ENCODE measurements at regions not wholly inside any gene's neighbourhood (a gene's known extent, or its start where the extent isn't known, plus 50 kb on each side); places are given as distances from the start of the nearest gene placed in this dataset.

DNA sequence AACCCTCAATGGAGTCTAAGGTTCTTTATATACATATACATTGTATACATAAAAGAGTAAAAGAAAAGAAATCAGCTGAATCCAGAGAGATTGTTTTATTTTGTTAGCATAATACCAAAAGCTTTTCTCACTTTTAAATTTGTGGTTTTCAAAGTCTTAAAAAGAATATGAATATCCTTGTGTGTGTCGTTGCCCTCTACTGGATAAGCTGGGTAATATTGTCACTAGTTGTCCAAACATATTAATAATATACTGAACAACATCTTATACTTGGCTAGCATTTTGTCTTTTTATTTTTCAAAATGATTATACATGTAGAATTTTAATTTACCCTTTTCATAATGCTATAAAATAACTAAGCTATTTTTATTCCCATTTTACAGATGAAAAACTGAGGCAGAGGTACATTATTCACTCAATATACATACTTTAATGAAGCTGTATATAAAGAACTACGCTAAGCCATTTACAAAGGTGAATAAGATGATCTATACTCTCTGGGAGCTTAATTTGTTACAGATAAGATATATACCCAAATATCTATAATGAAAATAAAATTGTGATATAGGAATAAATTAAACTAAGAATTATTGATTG lies 531.7 kb downstream of the TFAP2B start:
- H3K4me1 Mint-ChIP-seq (ENCODE audit: low read depth): peaks cover 9% of the 10 kb centered on the region
- TF ChIP-seq CTCF (IDR thresholded peaks at IDR 0.05): peak; percentile 87
- H3K27me3 Mint-ChIP-seq (ENCODE audit: low read depth): no peaks in the 10 kb centered on the region
- H3K27ac Mint-ChIP-seq (ENCODE audit: unreplicated experiment): no peak overlapping the region
- peaks cover 15% of the 10 kb centered on the region for H3K9me3 Mint-ChIP-seq (ENCODE audit: low read depth)
- no peak for DNase-seq (ENCODE audit: low spot score)
- H3K36me3 Mint-ChIP-seq (ENCODE audit: low read depth): peaks cover 10% of the 10 kb centered on the region
- H3K4me3 Mint-ChIP-seq (ENCODE audit: unreplicated experiment): no peak overlapping the region

- Mint-ChIP-seq H3K27me3 (ENCODE audit: low read depth) (no peaks in the 10 kb centered on the region), H3K4me1 (ENCODE audit: low read depth) (peaks cover 9% of the 10 kb centered on the region), H3K9me3 (ENCODE audit: low read depth) (peaks cover 4% of the 10 kb centered on the region), H3K4me3 (ENCODE audit: unreplicated experiment) (no peak overlapping the region), H3K27ac (ENCODE audit: unreplicated experiment) (no peak overlapping the region), H3K36me3 (ENCODE audit: low read depth) (peaks cover 2% of the 10 kb centered on the region)
- no peak for TF ChIP-seq CTCF (IDR thresholded peaks at IDR 0.05)
- no peak for DNase-seq (ENCODE audit: low spot score)
These were observed 533.9 kb downstream of the TFAP2B start for GRCh38 chr6:51352506-51353029.

DNA sequence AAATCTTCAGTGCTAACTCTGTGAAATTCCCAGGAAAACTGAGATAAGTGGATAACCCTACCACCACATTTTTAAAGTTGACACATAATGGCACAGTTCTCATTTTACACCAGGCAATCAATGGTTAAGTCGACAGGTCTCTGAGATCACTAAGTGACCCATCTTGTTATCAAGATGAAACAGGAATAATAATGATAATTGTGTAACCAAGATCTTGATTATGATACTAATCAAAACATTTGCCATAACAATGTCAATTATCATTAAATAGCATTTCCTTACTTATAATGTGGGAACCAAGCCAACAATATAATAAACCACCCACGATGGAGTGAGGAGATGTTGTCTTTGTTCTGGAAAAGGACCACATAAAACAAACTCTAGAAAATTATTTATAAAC lies 541.6 kb downstream of the TFAP2B start:
- Mint-ChIP-seq H3K9me3 (ENCODE audit: low read depth) (no peaks in the 10 kb centered on the region), H3K27me3 (ENCODE audit: low read depth) (no peaks in the 10 kb centered on the region), H3K36me3 (ENCODE audit: low read depth) (no peaks in the 10 kb centered on the region), H3K4me3 (ENCODE audit: unreplicated experiment) (no peak overlapping the region), H3K4me1 (ENCODE audit: low read depth) (no peaks in the 10 kb centered on the region), H3K27ac (ENCODE audit: unreplicated experiment) (no peak overlapping the region)
- no peak for TF ChIP-seq CTCF (IDR thresholded peaks at IDR 0.05)
- no peak for DNase-seq (ENCODE audit: low spot score)

DNA sequence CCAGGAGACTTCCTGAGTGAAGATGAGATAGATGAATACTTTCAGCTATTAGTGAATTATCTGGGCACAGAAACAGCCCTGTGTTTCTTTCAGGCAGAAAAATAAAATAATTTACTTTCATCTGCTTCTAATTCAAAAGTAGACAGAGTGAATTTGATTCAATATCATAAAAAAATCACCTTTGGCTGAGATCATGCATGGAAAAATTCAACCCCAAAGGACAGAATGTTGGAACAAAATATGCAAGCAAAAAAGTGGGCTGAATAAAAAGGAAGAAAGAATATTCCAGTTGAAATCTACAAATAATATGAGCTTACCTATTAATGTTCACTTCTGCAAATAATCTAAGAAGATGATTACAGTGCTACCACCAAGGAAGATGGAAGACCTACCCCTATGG lies 546.9 kb downstream of the TFAP2B start:
- H3K4me1 Mint-ChIP-seq (ENCODE audit: low read depth): peaks cover 3% of the 10 kb centered on the region
- no peak overlapping the region for H3K4me3 Mint-ChIP-seq (ENCODE audit: unreplicated experiment)
- H3K27ac Mint-ChIP-seq (ENCODE audit: unreplicated experiment): no peak overlapping the region
- no peaks in the 10 kb centered on the region for H3K27me3 Mint-ChIP-seq (ENCODE audit: low read depth)
- DNase-seq (ENCODE audit: low spot score): no peak
- H3K36me3 Mint-ChIP-seq (ENCODE audit: low read depth): no peaks in the 10 kb centered on the region
- H3K9me3 Mint-ChIP-seq (ENCODE audit: low read depth): no peaks in the 10 kb centered on the region
- TF ChIP-seq CTCF (IDR thresholded peaks at IDR 0.05): no peak

GRCh38 chr6:51369485-51369884 lies 550.8 kb downstream of the TFAP2B start:
- Mint-ChIP-seq H3K27me3 (ENCODE audit: low read depth) (no peaks in the 10 kb centered on the region), H3K9me3 (ENCODE audit: low read depth) (no peaks in the 10 kb centered on the region), H3K27ac (ENCODE audit: unreplicated experiment) (no peak overlapping the region), H3K4me3 (ENCODE audit: unreplicated experiment) (no peak overlapping the region), H3K36me3 (ENCODE audit: low read depth) (no peaks in the 10 kb centered on the region), H3K4me1 (ENCODE audit: low read depth) (peaks cover 9% of the 10 kb centered on the region)
- no peak for DNase-seq (ENCODE audit: low spot score)
- no peak for TF ChIP-seq CTCF (IDR thresholded peaks at IDR 0.05)
